ENCODE measurements at regions not wholly inside any gene's neighbourhood (a gene's known extent, or its start where the extent isn't known, plus 50 kb on each side); places are given as distances from the start of the nearest gene placed in this dataset.

GRCh38 chrX:7216981-7217587, 69.1 kb upstream of the PUDP start:
- no peak for TF ChIP-seq POLR2AphosphoS5 (IDR thresholded peaks at IDR 0.05)
- no peak for TF ChIP-seq TAF1 (IDR thresholded peaks at IDR 0.05; ENCODE audit: low read depth)
- TF ChIP-seq, protein P1, sequence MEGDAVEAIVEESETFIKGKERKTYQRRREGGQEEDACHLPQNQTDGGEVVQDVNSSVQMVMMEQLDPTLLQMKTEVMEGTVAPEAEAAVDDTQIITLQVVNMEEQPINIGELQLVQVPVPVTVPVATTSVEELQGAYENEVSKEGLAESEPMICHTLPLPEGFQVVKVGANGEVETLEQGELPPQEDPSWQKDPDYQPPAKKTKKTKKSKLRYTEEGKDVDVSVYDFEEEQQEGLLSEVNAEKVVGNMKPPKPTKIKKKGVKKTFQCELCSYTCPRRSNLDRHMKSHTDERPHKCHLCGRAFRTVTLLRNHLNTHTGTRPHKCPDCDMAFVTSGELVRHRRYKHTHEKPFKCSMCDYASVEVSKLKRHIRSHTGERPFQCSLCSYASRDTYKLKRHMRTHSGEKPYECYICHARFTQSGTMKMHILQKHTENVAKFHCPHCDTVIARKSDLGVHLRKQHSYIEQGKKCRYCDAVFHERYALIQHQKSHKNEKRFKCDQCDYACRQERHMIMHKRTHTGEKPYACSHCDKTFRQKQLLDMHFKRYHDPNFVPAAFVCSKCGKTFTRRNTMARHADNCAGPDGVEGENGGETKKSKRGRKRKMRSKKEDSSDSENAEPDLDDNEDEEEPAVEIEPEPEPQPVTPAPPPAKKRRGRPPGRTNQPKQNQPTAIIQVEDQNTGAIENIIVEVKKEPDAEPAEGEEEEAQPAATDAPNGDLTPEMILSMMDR (IDR thresholded peaks at IDR 0.05; ENCODE audit: poor library complexity, severe bottlenecking): no peak

Measured in neural cell (in vitro differentiated cells).